GM13977 (cell line): ENCODE measurements at regions not wholly inside any gene's neighbourhood (a gene's known extent, or its start where the extent isn't known, plus 50 kb on each side); places are given as distances from the start of the nearest gene placed in this dataset.

Experiments used
- DNase-seq: peaks from one replicate; pipeline ENCODE4 v3.0.0; 2012; ENCODE audit warnings: low spot score
- CTCF ChIP-seq: IDR thresholded peaks from 2 replicates; pipeline ENCODE4 v1.5.1; 2012; ENCODE audit warnings: mild to moderate bottlenecking, control low read depth; ENCODE audit not compliant: insufficient read depth; ENCODE audit errors: extremely low read depth, missing control alignments
- in situ Hi-C: fragments of 300-500 bp; cut with MboI; formaldehyde crosslinking; loops from one replicate; pipeline ENCODE4 v1.12.0; 2022; ENCODE audit warnings: low sequenced_read_pairs, low pct_unique_long_range_greater_than_20kb, mixed read lengths, inconsistent platforms; ENCODE audit not compliant: unreplicated experiment

DNA sequence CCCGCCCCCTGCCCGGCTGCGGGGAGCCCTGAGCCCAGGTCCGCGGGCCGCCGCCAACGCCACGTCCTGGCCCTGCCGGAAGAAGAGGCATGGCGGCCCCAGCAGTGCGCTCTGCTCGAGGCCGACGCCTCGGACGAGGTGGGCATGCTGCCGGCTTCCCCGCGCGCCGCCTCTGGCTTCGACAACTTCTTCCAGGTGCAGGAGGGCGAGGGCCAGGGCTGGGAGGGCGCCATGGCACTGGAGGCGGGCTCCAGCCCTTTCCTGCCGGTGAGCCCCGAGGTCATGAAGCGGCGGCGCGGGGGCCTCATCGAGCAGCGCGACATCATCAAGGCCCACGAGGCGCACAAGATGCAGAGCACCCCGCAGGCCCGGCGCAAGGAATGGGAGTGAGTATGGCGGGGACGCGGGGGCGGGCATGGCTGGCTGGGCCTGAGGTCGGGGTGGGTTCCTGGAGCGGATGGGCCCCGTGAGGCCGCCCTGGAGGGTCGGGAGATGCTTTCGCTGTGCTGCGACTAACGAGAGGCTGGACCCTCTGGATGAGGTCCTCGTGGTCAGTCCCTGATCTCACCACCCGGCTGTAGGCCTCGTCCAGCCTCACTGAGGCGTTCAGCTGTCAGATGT is 70.0 kb upstream of the CACNA1E start:
- in situ Hi-C loops = loop anchor here (10.0 kb wide), 1 partner anchor 229 kb away; no protein-coding TSS in a partner anchor
- no peak for TF ChIP-seq CTCF
- no peak for DNase-seq

DNA sequence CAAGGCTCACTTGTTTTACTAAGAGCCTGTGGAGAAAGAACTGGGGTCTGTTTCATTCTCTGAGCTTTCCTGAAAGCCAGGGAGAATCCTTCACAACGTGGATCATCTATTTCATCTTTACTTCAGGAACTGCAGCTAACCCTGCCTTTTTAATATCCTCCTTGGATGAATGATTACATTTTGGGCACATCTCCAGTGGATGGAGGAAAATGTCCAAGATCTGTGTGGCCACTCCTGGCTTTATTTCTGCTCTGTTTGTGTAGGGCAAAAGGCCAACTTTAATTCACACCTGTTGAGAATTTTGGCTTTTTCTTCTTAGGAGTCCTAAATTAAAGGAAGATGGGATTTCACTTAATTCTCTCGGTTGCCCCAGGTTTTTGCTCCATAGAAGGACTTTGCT is 69.5 kb upstream of the CACNA1E start:
- no peak for DNase-seq
- TF ChIP-seq CTCF = no peak
- in situ Hi-C loops = loop anchor here (10.0 kb wide), 1 partner anchor 229 kb away; no protein-coding TSS in a partner anchor

GRCh38 chr1:181416268-181416860 is 67.0 kb upstream of the CACNA1E start:
- no peak for DNase-seq
- in situ Hi-C loops = loop anchor here (10.0 kb wide), 1 partner anchor 232 kb away; no protein-coding TSS in a partner anchor
- no peak for TF ChIP-seq CTCF

- in situ Hi-C loops = loop anchor here (10.0 kb wide), 1 partner anchor 233 kb away; no protein-coding TSS in a partner anchor
- no peak for TF ChIP-seq CTCF
Measured at GRCh38 chr1:181417915-181418314, 65.4 kb upstream of the CACNA1E start.

GRCh38 chr1:181423301-181423918 is 59.9 kb upstream of the CACNA1E start:
- in situ Hi-C loops = no loop called here
- peak; percentile 57 for DNase-seq
- peak; percentile 69 for TF ChIP-seq CTCF

More at GRCh38 chr1:181417915-181418314, 65.4 kb upstream of the CACNA1E start:
- no peak for DNase-seq

DNA sequence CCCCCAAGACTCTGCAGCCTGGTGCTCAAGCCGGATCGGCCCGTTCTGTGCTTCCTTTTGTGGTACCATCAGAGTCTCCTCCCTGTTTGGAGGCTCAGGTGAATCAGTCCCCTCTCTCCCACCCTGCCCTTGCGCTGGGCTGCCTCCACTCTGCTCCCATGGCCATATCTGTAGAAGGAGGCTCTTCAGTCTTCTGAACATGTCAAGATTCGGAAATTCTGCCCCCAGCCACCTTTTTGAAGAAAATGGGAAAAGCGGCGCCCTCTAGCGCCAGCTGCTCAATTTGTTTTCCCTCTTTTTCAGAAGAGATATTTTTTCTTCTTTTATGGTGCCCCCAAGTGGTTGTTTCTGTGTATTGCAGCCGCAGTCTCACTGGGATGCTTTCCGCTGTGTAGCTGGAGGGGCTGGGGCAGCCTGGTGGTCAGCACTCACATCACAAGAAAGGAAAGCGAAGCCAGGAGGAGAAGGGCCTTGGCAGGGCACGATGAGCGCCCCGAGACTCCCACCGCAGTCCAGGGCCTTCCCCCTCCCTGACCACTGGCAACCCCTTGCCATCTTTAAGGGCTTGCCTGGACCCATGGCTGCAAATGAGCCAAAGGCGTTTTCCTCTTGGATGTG is 58.4 kb upstream of the CACNA1E start:
- peak; percentile 64 for DNase-seq
- peak; percentile 90 for TF ChIP-seq CTCF
- in situ Hi-C loops = no loop called here
